ENCODE measurements at regions not wholly inside any gene's neighbourhood (a gene's known extent, or its start where the extent isn't known, plus 50 kb on each side); places are given as distances from the start of the nearest gene placed in this dataset.
A peak's percentile ranks its signal among the peaks of the same experiment; 100 is the strongest.

DNA sequence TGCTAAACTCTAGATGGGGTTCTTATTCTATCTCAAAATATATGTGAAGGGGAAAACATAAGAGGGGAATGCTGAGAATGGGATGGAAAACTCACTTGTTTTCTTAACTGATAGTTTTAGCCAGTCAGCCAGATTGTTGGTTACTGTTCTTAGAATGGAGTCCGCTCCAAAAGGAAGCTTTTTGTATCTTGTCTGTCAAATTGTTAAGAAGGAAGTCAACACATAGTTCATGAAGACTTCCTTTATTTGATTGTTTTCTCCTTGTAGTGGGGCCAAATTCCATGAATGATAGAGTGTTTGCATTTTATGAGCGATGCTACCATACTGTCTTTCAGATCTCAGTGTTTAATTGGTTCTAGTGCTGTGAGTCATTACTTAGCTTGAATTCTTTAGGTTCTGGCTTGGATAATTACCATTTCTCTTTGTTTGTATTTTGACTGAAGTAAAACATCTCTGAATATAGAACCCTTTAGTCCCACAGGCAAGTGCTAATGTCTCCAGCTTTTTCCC, 98.3 kb upstream of the GOT2 start:
- Histone ChIP-seq H3K36me3 (no peaks in the 10 kb centered on the region), H3K27me3 (replicated peaks) (no peaks in the 10 kb centered on the region), H3K4me3 (no peak overlapping the region), H3K9me3 (replicated peaks) (no peaks in the 10 kb centered on the region), H3K27ac (no peak overlapping the region), H3K4me1 (replicated peaks) (no peaks in the 10 kb centered on the region)
- no peak for DNase-seq (ENCODE audit: low read depth in 1 of 2, low spot score in 2 of 2)

DNA sequence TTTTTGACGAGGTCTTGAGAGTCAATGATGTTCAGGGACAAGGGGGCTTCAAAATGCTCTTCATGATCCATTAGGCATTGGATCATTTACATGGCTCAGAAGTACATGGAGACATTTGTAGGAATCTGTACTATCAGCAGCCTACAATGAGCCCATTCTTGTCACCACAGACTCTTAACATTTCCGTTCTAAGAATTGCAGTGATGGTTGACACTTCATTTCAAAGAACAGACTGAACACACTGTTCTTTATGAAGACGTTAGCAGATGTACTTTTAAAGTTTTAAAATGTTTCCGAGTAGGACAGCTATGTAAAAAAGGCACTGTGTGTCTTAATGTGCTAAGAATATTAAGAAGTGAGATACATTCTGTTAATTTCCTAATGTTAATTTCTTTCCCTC, 97.3 kb upstream of the GOT2 start:
- DNase-seq (ENCODE audit: low read depth in 1 of 2, low spot score in 2 of 2): no peak
- Histone ChIP-seq H3K27ac (no peak overlapping the region), H3K4me1 (replicated peaks) (no peaks in the 10 kb centered on the region), H3K4me3 (no peak overlapping the region), H3K27me3 (replicated peaks) (no peaks in the 10 kb centered on the region), H3K36me3 (no peaks in the 10 kb centered on the region), H3K9me3 (replicated peaks) (no peaks in the 10 kb centered on the region)

DNA sequence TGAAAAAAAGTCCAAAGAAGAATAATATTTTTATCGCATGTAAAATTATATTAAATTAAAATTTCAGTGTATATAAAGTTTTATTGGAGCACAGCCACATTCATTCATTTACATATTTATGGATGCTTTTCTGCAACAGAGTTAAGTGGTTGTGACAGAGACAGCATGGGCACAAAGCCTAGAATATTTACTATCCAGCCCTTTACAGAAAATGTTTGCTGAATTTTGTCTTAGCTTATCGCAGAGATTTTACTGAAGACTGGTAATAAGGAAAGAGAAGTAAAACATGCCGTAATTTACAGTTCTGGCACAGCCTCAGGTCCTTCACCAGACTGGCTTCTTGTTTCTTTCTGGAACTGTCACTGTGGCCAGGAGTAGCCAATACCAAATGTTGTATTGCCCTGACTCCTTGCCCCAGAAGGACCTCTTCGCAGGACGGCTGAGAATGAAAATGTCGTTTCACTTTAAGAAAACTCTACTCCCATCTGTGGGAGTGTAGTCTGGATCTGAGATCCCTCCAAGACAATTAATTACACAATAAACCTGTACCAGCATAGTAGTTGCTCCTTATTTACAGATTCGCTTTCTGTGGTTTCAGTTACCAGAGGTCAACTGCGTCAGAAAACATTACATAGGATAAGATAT, 94.9 kb upstream of the GOT2 start:
- Histone ChIP-seq H3K36me3 (no peaks in the 10 kb centered on the region), H3K9me3 (replicated peaks) (no peaks in the 10 kb centered on the region), H3K27ac (no peak overlapping the region), H3K4me3 (no peak overlapping the region), H3K27me3 (replicated peaks) (no peaks in the 10 kb centered on the region), H3K4me1 (replicated peaks) (no peaks in the 10 kb centered on the region)
- DNase-seq (ENCODE audit: low read depth in 1 of 2, low spot score in 2 of 2): no peak

- no peaks in the 10 kb centered on the region for H3K36me3 ChIP-seq
- no peaks in the 10 kb centered on the region for H3K27me3 ChIP-seq (replicated peaks)
- no peaks in the 10 kb centered on the region for H3K4me1 ChIP-seq (replicated peaks)
- no peak overlapping the region for H3K27ac ChIP-seq
- H3K4me3 ChIP-seq: no peak overlapping the region
- no peaks in the 10 kb centered on the region for H3K9me3 ChIP-seq (replicated peaks)
- no peak for DNase-seq (ENCODE audit: low read depth in 1 of 2, low spot score in 2 of 2)
Observed at GRCh38 chr16:58824201-58824600, 90.1 kb upstream of the GOT2 start.

- no peaks in the 10 kb centered on the region for H3K27me3 ChIP-seq (replicated peaks)
- no peaks in the 10 kb centered on the region for H3K9me3 ChIP-seq (replicated peaks)
- no peaks in the 10 kb centered on the region for H3K36me3 ChIP-seq
- no peak overlapping the region for H3K27ac ChIP-seq
- H3K4me3 ChIP-seq: no peak overlapping the region
- no peak for DNase-seq (ENCODE audit: low read depth in 1 of 2, low spot score in 2 of 2)
- H3K4me1 ChIP-seq (replicated peaks): no peaks in the 10 kb centered on the region
Observed at GRCh38 chr16:58821886-58822285, 87.8 kb upstream of the GOT2 start.

- Histone ChIP-seq H3K9me3 (replicated peaks) (no peaks in the 10 kb centered on the region), H3K4me1 (replicated peaks) (no peaks in the 10 kb centered on the region), H3K4me3 (no peak overlapping the region), H3K36me3 (no peaks in the 10 kb centered on the region), H3K27me3 (replicated peaks) (no peaks in the 10 kb centered on the region), H3K27ac (no peak overlapping the region)
- no peak for DNase-seq (ENCODE audit: low read depth in 1 of 2, low spot score in 2 of 2)
Observed at GRCh38 chr16:58820411-58820810, 86.3 kb upstream of the GOT2 start.

GRCh38 chr16:58815181-58815888, 81.2 kb upstream of the GOT2 start:
- DNase-seq (ENCODE audit: low read depth in 1 of 2, low spot score in 2 of 2): no peak
- H3K9me3 ChIP-seq (replicated peaks): no peaks in the 10 kb centered on the region
- no peaks in the 10 kb centered on the region for H3K27me3 ChIP-seq (replicated peaks)
- H3K36me3 ChIP-seq: no peaks in the 10 kb centered on the region
- no peak overlapping the region for H3K4me3 ChIP-seq
- H3K4me1 ChIP-seq (replicated peaks): no peaks in the 10 kb centered on the region
- H3K27ac ChIP-seq: no peak overlapping the region

DNA sequence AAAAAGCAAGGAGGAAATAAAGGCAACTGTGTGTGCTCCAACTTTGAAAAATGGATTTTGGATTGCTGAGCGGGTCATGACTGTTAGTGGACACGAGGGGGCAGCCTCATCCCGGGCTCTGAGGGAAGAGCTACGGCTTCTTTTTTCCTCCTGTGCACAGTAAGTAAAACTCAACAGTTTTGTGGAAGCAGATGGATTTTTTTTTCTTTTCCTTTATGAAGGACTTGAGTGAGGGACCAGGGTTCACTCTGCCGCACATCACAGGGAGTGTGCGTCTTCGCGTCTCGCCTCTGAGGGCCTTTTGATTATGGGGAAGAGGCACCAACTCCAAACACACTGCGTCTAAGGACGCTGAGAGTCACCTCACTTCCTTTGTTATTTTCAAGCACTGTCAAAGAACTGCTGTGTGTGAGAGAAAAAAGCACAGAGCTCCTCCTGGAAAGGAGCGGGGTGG, 80.3 kb upstream of the GOT2 start:
- DNase-seq (ENCODE audit: low read depth in 1 of 2, low spot score in 2 of 2): peak in 1 of 2 experiments; percentile 38
- H3K4me3 ChIP-seq: no peak overlapping the region
- H3K27me3 ChIP-seq (replicated peaks): no peaks in the 10 kb centered on the region

DNA sequence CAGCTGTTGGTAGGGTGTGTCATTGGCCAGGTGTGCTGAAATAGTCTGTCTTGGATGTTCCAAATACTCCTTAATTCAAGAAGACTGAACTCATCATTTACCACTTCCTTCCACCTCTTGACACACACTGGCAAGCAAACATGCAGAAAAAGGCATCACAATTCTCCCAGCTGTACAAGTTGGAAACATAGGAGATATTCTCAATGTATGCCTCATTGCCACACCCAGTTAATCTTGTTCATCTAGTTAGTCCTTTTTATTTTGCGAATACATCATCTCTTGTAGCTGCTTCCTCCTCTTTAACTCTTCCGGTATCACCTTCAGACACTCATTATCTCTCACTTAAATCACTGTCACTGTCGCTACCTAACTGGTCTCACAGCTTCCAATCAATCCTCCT, 75.1 kb upstream of the GOT2 start:
- H3K36me3 ChIP-seq: no peaks in the 10 kb centered on the region
- H3K27ac ChIP-seq: no peak overlapping the region
- no peaks in the 10 kb centered on the region for H3K4me1 ChIP-seq (replicated peaks)
- no peaks in the 10 kb centered on the region for H3K9me3 ChIP-seq (replicated peaks)
- no peak for DNase-seq (ENCODE audit: low read depth in 1 of 2, low spot score in 2 of 2)
- H3K4me3 ChIP-seq: no peak overlapping the region
- no peaks in the 10 kb centered on the region for H3K27me3 ChIP-seq (replicated peaks)

More for the DNA sequence above, 80.3 kb upstream of the GOT2 start:
- H3K27ac ChIP-seq: no peak overlapping the region
- H3K9me3 ChIP-seq (replicated peaks): no peaks in the 10 kb centered on the region
- H3K4me1 ChIP-seq (replicated peaks): no peaks in the 10 kb centered on the region
- no peaks in the 10 kb centered on the region for H3K36me3 ChIP-seq

DNA sequence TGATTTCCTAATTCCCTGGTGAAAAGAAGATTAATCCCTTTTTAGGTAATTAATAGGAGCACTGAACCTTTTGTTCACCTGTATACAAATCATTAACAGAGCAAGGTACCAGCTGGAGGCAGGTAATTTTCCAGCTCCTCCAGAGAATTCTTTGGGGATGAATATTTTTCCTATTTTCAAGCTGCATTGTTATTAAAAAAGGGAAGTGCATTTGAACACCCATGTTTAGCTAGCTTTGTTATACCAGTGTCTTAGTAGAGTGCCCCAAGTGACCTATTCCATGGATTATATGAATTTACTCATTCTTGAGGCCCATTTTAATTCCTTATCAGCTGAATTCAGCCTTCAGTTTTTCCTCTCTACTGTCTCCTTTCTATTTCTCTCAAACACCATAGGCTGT, 73.2 kb upstream of the GOT2 start:
- DNase-seq (ENCODE audit: low read depth in 1 of 2, low spot score in 2 of 2): no peak
- no peaks in the 10 kb centered on the region for H3K27me3 ChIP-seq (replicated peaks)
- no peaks in the 10 kb centered on the region for H3K4me1 ChIP-seq (replicated peaks)
- H3K36me3 ChIP-seq: no peaks in the 10 kb centered on the region
- no peaks in the 10 kb centered on the region for H3K9me3 ChIP-seq (replicated peaks)
- no peak overlapping the region for H3K4me3 ChIP-seq
- H3K27ac ChIP-seq: no peak overlapping the region

DNA sequence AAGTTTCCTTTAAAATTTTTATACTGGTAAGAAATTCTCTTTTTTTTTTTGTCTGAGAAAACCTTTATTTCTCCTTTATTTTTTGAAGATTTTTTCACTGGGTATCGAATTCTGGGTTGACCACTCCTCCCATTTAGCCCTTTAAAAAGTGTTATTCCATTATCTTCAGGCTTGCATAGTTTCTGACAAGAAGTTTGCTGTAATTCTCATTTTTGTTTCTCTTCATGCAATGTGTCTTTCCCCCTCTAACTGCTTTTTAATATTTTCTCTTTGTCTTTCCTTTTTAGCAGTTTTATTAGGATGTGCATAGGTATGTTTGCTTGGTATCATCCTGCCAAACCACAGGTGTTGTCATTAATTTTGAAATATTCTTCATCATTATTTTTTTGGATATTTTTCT, 67.7 kb upstream of the GOT2 start:
- DNase-seq (ENCODE audit: low read depth in 1 of 2, low spot score in 2 of 2): no peak
- Histone ChIP-seq H3K27ac (no peak overlapping the region), H3K4me1 (replicated peaks) (no peaks in the 10 kb centered on the region), H3K36me3 (no peaks in the 10 kb centered on the region), H3K27me3 (replicated peaks) (no peaks in the 10 kb centered on the region), H3K9me3 (replicated peaks) (no peaks in the 10 kb centered on the region), H3K4me3 (no peak overlapping the region)

- Histone ChIP-seq H3K4me1 (replicated peaks) (no peaks in the 10 kb centered on the region), H3K4me3 (no peak overlapping the region), H3K27ac (no peak overlapping the region), H3K9me3 (replicated peaks) (no peaks in the 10 kb centered on the region), H3K36me3 (no peaks in the 10 kb centered on the region), H3K27me3 (replicated peaks) (no peaks in the 10 kb centered on the region)
- DNase-seq (ENCODE audit: low read depth in 1 of 2, low spot score in 2 of 2): no peak
Observed at GRCh38 chr16:58797137-58797801, 63.2 kb upstream of the GOT2 start.

DNA sequence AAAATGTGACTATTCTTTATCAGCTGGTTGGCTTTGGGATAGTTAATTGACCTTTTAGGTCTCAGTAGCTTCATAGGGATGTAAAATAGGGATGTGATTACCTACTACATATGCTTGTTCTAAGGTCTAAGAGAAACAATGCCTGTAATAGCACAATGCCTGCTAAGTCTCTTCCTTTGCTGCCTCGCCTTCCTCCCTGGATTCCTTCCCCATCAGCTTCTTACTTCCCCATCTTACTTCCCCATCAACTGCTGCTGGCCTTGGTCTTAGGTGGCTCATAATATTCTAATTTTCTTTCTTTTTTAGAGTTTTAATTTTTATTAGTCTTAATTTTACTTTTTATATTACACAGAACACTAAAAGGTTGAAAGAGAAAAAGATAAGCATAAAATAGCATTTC, 59.2 kb upstream of the GOT2 start:
- no peaks in the 10 kb centered on the region for H3K4me1 ChIP-seq (replicated peaks)
- no peak for DNase-seq (ENCODE audit: low read depth in 1 of 2, low spot score in 2 of 2)
- H3K27ac ChIP-seq: no peak overlapping the region
- no peak overlapping the region for H3K4me3 ChIP-seq
- no peaks in the 10 kb centered on the region for H3K36me3 ChIP-seq
- no peaks in the 10 kb centered on the region for H3K9me3 ChIP-seq (replicated peaks)
- H3K27me3 ChIP-seq (replicated peaks): no peaks in the 10 kb centered on the region

- H3K4me3 ChIP-seq: no peak overlapping the region
- no peaks in the 10 kb centered on the region for H3K4me1 ChIP-seq (replicated peaks)
- H3K27me3 ChIP-seq (replicated peaks): no peaks in the 10 kb centered on the region
- H3K9me3 ChIP-seq (replicated peaks): no peaks in the 10 kb centered on the region
- DNase-seq (ENCODE audit: low read depth in 1 of 2, low spot score in 2 of 2): no peak
- no peaks in the 10 kb centered on the region for H3K36me3 ChIP-seq
- H3K27ac ChIP-seq: no peak overlapping the region
Observed at GRCh38 chr16:58792188-58792587, 58.1 kb upstream of the GOT2 start.

Data from SJSA1 (cell line).